ENCODE measurements at regions not wholly inside any gene's neighbourhood (a gene's known extent, or its start where the extent isn't known, plus 50 kb on each side); places are given as distances from the start of the nearest gene placed in this dataset.

GRCh38 chr10:89929282-89930026, 228.1 kb downstream of the KIF20B start:
- Histone ChIP-seq H3K4me3 (replicated peaks; ENCODE audit: low read depth, low read length) (no peak overlapping the region), H3K27me3 (replicated peaks; ENCODE audit: control insufficient read depth, insufficient read depth, low read length) (no peaks in the 10 kb centered on the region; the same call in 1 of the 2 replicates), H3K36me3 (ENCODE audit: control insufficient read depth, insufficient read depth, low read length) (no peaks in the 10 kb centered on the region)
- DNase-seq (ENCODE audit: extremely low read depth, insufficient read length) = peak; percentile 28
- TF ChIP-seq CTCF (IDR thresholded peaks at IDR 0.05; ENCODE audit: insufficient read depth, low read length, poor library complexity, severe bottlenecking) = no peak

GRCh38 chr10:89937494-89937893, 236.1 kb downstream of the KIF20B start:
- Histone ChIP-seq H3K36me3 (ENCODE audit: control insufficient read depth, insufficient read depth, low read length) (no peaks in the 10 kb centered on the region), H3K27me3 (replicated peaks; ENCODE audit: control insufficient read depth, insufficient read depth, low read length) (no peaks in the 10 kb centered on the region), H3K4me3 (replicated peaks; ENCODE audit: low read depth, low read length) (no peak overlapping the region)
- no peak for DNase-seq (ENCODE audit: extremely low read depth, insufficient read length)
- TF ChIP-seq CTCF (IDR thresholded peaks at IDR 0.05; ENCODE audit: insufficient read depth, low read length, poor library complexity, severe bottlenecking) = no peak

DNA sequence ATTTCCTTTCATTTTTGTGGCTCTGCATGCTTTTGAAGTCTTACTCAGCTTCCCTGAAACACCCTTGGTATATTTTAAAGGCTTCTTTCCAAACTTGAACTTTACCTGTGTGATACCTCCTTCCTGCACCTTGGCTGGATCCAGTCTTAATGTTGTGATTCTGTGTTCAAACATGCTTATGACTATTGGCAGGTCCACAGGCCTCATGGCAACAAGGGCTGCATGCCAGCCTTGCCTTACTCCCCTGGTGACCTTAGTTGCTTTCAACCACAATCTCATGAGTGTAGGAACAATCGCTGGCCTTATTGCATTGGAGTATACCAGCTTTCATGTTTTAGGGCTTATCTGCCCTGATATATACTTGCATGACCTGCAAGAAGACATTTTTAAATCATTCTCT, 238.7 kb downstream of the KIF20B start:
- Histone ChIP-seq H3K4me3 (replicated peaks; ENCODE audit: low read depth, low read length) (no peak overlapping the region), H3K36me3 (ENCODE audit: control insufficient read depth, insufficient read depth, low read length) (no peaks in the 10 kb centered on the region), H3K27me3 (replicated peaks; ENCODE audit: control insufficient read depth, insufficient read depth, low read length) (no peaks in the 10 kb centered on the region; the same call in 1 of the 2 replicates)
- no peak for DNase-seq (ENCODE audit: extremely low read depth, insufficient read length)
- TF ChIP-seq CTCF (IDR thresholded peaks at IDR 0.05; ENCODE audit: insufficient read depth, low read length, poor library complexity, severe bottlenecking) = no peak

DNA sequence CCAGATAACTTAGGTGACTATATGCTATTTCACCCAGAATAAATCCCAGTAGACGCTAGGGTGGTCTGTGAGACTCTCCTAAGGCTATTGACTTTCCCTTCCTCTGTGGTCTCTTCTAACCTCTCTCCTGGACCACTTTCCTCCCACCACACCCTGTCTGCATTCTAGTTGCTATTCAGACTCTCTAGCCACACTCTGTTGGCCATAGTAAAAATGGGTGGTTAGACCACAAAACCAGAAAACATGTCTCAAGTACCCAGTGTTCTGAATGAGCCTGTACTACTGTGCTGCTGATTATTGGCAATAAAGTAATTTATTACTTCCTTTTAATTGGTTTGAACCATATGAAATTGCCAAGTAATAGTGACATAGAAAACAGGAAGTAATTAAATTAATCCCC, 240.8 kb downstream of the KIF20B start:
- no peak overlapping the region for H3K4me3 ChIP-seq (replicated peaks; ENCODE audit: low read depth, low read length)
- H3K36me3 ChIP-seq (ENCODE audit: control insufficient read depth, insufficient read depth, low read length) = no peaks in the 10 kb centered on the region
- no peak for DNase-seq (ENCODE audit: extremely low read depth, insufficient read length)
- TF ChIP-seq CTCF (IDR thresholded peaks at IDR 0.05; ENCODE audit: insufficient read depth, low read length, poor library complexity, severe bottlenecking) = no peak
- no peaks in the 10 kb centered on the region; the same call in 1 of the 2 replicates for H3K27me3 ChIP-seq (replicated peaks; ENCODE audit: control insufficient read depth, insufficient read depth, low read length)

- DNase-seq (ENCODE audit: extremely low read depth, insufficient read length) = no peak
- no peak for TF ChIP-seq CTCF (IDR thresholded peaks at IDR 0.05; ENCODE audit: insufficient read depth, low read length, poor library complexity, severe bottlenecking)
- H3K36me3 ChIP-seq (ENCODE audit: control insufficient read depth, insufficient read depth, low read length) = no peaks in the 10 kb centered on the region
- H3K4me3 ChIP-seq (replicated peaks; ENCODE audit: low read depth, low read length) = no peak overlapping the region
- no peaks in the 10 kb centered on the region; the same call in 1 of the 2 replicates for H3K27me3 ChIP-seq (replicated peaks; ENCODE audit: control insufficient read depth, insufficient read depth, low read length)
Observed at GRCh38 chr10:89944138-89944537, 242.7 kb downstream of the KIF20B start.
